B cell (primary cell): ENCODE measurements at regions not wholly inside any gene's neighbourhood (a gene's known extent, or its start where the extent isn't known, plus 50 kb on each side); places are given as distances from the start of the nearest gene placed in this dataset.

ENCODE experiments used
- CTCF ChIP-seq: fragments of 200-600 bp; IDR thresholded peaks from one replicate; pipeline ENCODE4 v1.8.0; 2022; ENCODE audit warnings: antibody characterized with exemption, mild to moderate bottlenecking
- EZH2 ChIP-seq: IDR thresholded peaks from 2 replicates; pipeline ENCODE4 v1.6.1; 2012; ENCODE audit warnings: borderline replicate concordance, low read depth, mild to moderate bottlenecking, moderate library complexity, low read length; ENCODE audit not compliant: insufficient read depth, poor library complexity, severe bottlenecking

DNA sequence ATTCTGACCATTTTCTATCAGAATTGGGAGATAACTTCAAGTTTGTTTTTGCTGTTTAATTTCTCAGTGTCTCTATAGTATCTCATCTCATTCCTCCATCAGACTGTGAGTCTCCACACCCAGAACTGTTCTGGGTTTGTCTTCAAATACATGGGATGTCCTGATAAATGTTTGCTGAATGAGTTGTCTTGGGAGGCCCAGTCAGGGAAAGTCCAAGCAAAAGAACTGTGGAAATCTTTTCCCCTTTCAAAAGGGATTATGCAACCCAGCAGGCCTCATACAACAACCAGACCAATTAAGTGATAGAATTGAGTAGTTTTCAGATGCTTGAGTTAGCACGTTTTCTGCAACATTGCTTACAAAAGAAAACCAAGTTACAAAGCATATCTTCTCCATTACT, 324.4 kb downstream of the BRINP1 start:
- TF ChIP-seq CTCF (no peak), EZH2 (no peak)
